Ovary (tissue), 7 donors: ENCODE measurements at regions not wholly inside any gene's neighbourhood (a gene's known extent, or its start where the extent isn't known, plus 50 kb on each side); places are given as distances from the start of the nearest gene placed in this dataset.

Experiments used
- DNase-seq, 5 donors: peaks; one replicate each; pipeline ENCODE4 v3.0.0-alpha.2; 2019 to 2020
- H3K27ac ChIP-seq, 2 donors: fragments of 200-600 bp; one replicate each; pipeline versions ENCODE4 v1.5.1 to v1.8.0; 2019 to 2022
- H3K27me3 ChIP-seq: fragments of 200-600 bp; one replicate; pipeline ENCODE4 v1.8.0; 2022
- H3K36me3 ChIP-seq: fragments of 200-600 bp; sonication (generic); one replicate; pipeline ENCODE4 v1.5.1; 2019
- H3K4me1 ChIP-seq: one replicate; pipeline ENCODE4 v1.8.1; 2013; ENCODE audit warnings: mild to moderate bottlenecking, moderate library complexity; ENCODE audit not compliant: insufficient read depth
- H3K4me3 ChIP-seq: fragments of 200-600 bp; sonication (generic); one replicate; pipeline ENCODE4 v1.5.1; 2017
- H3K9me3 ChIP-seq, 2 donors: fragments of 200-600 bp in 1 of 2; sonication (generic) in 1 of 2; one replicate each; pipeline versions ENCODE4 v1.5.1 to v1.8.1; 2013 to 2019; ENCODE audit warnings: mild to moderate bottlenecking in 1 of 2, moderate library complexity in 1 of 2
- CTCF ChIP-seq, 3 donors: fragments of 450-650 bp in 2 of 3; fragments of 200-600 bp in 1 of 3; IDR thresholded peaks; one replicate each; pipeline versions ENCODE4 v1.5.1 to v1.8.0; 2016 to 2022; ENCODE audit warnings: antibody characterized with exemption in 3 of 3, mild to moderate bottlenecking in 1 of 3
- EP300 ChIP-seq: sonication (generic); formaldehyde crosslinking; IDR thresholded peaks from one replicate; pipeline ENCODE4 v1.6.1; 2017; ENCODE audit warnings: antibody characterized with exemption
- POLR2A ChIP-seq: fragments of 450-650 bp; IDR thresholded peaks from one replicate; pipeline ENCODE4 v1.6.1; 2017; ENCODE audit warnings: antibody characterized with exemption, mild to moderate bottlenecking, moderate library complexity
- WGBS, 3 donors: extraction: QIAGEN DNeasy Blood & Tissue Kit in 1 of 3; methylation state at CpG; one replicate each; pipeline versions ENCODE4 v1.1.5 to v1.1.7; 2013 to 2017; 5-methylcytosine and 5-hydroxymethylcytosine counted together
- intact Hi-C, 4 donors: fragments of 100-400 bp; cut with DNase I; formaldehyde crosslinking; loops; one replicate each; pipeline versions ENCODE4 v1.11.0 to v1.15.1; 2022 to 2023
- donor health status: DM: no; HTN: no; CAD: no; lungs with moderate emphysema.
- donor health status: DM: no; HTN: no; CAD: no.
- donor health status: Bipolar disorder and iron deficiency.
- donor health status: DM: no; HTN: no; CAD: no.
- donor health status: DM: yes; HTN: yes; CAD: no.

GRCh38 chr12:90868626-90869025 lies 86.3 kb downstream of the CCER1 start:
- Histone ChIP-seq H3K27ac (no peak overlapping the region), H3K36me3 (no peaks in the 10 kb centered on the region), H3K9me3 (no peaks in the 10 kb centered on the region), H3K4me3 (no peak overlapping the region), H3K27me3 (no peaks in the 10 kb centered on the region), H3K4me1 (no peaks in the 10 kb centered on the region)
- WGBS, 3 donors: 63 to 81% (median 65%) methylated on average over 1 of the region's 1 CpG
- TF ChIP-seq POLR2A (no peak), CTCF (IDR thresholded peaks at IDR 0.05) (no peak), EP300 (no peak)
- intact Hi-C loops: no loop called here
- DNase-seq: no peak

DNA sequence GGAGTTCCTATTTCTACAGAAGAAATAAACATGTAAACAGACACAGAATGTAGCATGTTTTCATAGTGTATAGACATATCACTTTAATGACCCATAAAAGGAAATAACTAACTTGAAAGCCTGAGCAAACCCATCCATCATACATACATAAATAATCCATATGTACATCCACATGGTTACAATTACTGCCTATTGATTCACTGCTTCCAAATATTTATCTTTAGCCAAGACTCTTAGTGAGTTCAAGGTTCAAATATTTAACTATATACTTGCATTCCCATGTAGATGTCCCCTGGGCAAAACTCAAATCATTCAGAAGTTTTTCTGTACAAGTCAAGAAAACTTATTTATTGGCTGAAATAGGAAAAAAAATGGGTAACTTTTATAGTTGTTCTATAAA lies 95.4 kb downstream of the CCER1 start:
- Histone ChIP-seq H3K36me3 (no peaks in the 10 kb centered on the region), H3K27me3 (no peaks in the 10 kb centered on the region), H3K27ac (no peak overlapping the region), H3K9me3 (no peaks in the 10 kb centered on the region), H3K4me3 (no peak overlapping the region), H3K4me1 (no peaks in the 10 kb centered on the region)
- intact Hi-C loops: no loop called here
- no peak for DNase-seq
- no peak for TF ChIP-seq CTCF (IDR thresholded peaks at IDR 0.05)
- TF ChIP-seq POLR2A: no peak
- no peak for TF ChIP-seq EP300

DNA sequence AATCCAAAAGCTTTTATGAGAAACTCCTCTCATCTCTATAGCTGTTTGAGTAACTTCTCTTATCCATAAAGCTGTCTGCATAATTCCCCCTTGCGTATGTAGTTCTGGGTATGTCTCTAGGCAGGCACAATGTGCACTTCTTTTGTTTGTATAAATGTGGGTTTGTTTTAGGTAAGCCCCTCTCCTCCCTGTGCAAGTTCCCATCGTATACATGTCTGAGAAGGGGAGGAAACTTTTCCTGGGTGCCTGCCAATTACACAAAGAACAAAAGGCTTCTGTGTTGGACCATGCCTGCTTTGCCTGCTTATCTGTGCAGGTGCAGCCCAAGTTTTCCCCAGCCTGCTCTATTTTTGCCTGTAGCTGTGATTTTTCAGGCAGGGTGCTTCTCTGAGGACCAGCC lies 96.7 kb downstream of the CCER1 start:
- TF ChIP-seq POLR2A (no peak), EP300 (no peak)
- DNase-seq: no peak
- Histone ChIP-seq H3K9me3 (no peaks in the 10 kb centered on the region), H3K27ac (no peak overlapping the region), H3K4me1 (no peaks in the 10 kb centered on the region), H3K4me3 (no peak overlapping the region), H3K27me3 (no peaks in the 10 kb centered on the region), H3K36me3 (no peaks in the 10 kb centered on the region)
- intact Hi-C loops: no loop called here
- WGBS, 3 donors: 16 to 17% (median 16%) methylated on average over 2 of the region's 2 CpGs

- Histone ChIP-seq H3K4me3 (no peak overlapping the region), H3K27ac (no peak overlapping the region), H3K27me3 (no peaks in the 10 kb centered on the region), H3K4me1 (no peaks in the 10 kb centered on the region), H3K36me3 (no peaks in the 10 kb centered on the region), H3K9me3 (no peaks in the 10 kb centered on the region)
- TF ChIP-seq POLR2A (no peak), CTCF (IDR thresholded peaks at IDR 0.05) (no peak), EP300 (no peak)
- 92 to 100% (median 100%) methylated on average over 1 of the region's 1 CpG for WGBS, 3 donors
- no peak for DNase-seq
- intact Hi-C loops: no loop called here
These were observed 99.4 kb downstream of the CCER1 start for GRCh38 chr12:90855534-90855933.

GRCh38 chr12:90854136-90854689 lies 100.8 kb downstream of the CCER1 start:
- H3K4me1 ChIP-seq: no peaks in the 10 kb centered on the region
- intact Hi-C loops: no loop called here
- H3K27me3 ChIP-seq: no peaks in the 10 kb centered on the region
- TF ChIP-seq CTCF (IDR thresholded peaks at IDR 0.05): peak in 2 of 3 donors; percentile 25 to 51
- TF ChIP-seq EP300: no peak
- WGBS, 3 donors: 28% methylated on average over 8 of the region's 8 CpGs
- H3K4me3 ChIP-seq: no peak overlapping the region
- H3K9me3 ChIP-seq: no peaks in the 10 kb centered on the region
- no peak overlapping the region for H3K27ac ChIP-seq
- DNase-seq: peak in 1 of 5 donors; percentile 18
- H3K36me3 ChIP-seq: no peaks in the 10 kb centered on the region
